GM10266 (cell line): ENCODE measurements at regions not wholly inside any gene's neighbourhood (a gene's known extent, or its start where the extent isn't known, plus 50 kb on each side); places are given as distances from the start of the nearest gene placed in this dataset.

Experiments used
- DNase-seq: peaks from one replicate; pipeline ENCODE4 v3.0.0; 2012; ENCODE audit errors: extremely low spot score
- CTCF ChIP-seq: IDR thresholded peaks from 2 replicates; pipeline ENCODE4 v1.5.1; 2012; ENCODE audit warnings: mild to moderate bottlenecking, low read depth; ENCODE audit not compliant: control insufficient read depth, insufficient read depth; ENCODE audit errors: missing control alignments

DNA sequence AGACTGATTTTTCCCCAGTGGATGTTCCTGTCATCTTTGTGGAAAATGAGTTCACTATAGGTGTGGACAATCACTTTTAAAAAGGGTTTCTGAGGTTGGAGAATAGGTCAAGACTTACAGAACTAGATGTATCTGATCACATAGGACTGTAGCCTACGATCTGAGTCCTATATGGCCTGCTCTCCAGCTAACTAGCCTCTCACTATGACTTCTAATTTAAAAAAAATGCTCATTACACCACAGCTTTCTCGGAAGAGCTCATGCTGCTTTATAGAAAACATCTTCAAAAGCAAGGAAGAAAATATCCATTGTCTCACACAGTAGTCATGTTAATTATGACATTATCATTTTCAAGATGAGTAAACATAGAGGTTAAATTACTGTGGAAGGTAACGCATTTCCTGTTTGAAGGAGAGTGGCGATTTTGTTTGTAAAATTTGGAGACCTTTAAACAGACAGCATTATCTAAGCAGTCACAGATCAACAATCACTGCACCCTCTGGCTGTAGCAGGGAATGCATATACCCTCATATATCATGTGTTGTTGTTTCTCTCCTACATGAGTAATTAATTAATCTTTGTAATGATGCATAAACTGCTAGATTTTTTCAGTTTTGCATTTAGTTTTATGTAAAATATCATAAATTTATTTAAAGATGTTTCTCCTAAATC lies 573.7 kb downstream of the GABRG2 start:
- no peak for TF ChIP-seq CTCF
- DNase-seq: no peak

GRCh38 chr5:162654661-162655405 lies 587.3 kb downstream of the GABRG2 start:
- no peak for DNase-seq
- no peak for TF ChIP-seq CTCF

GRCh38 chr5:162657076-162657475 lies 589.5 kb downstream of the GABRG2 start:
- no peak for DNase-seq
- no peak for TF ChIP-seq CTCF

DNA sequence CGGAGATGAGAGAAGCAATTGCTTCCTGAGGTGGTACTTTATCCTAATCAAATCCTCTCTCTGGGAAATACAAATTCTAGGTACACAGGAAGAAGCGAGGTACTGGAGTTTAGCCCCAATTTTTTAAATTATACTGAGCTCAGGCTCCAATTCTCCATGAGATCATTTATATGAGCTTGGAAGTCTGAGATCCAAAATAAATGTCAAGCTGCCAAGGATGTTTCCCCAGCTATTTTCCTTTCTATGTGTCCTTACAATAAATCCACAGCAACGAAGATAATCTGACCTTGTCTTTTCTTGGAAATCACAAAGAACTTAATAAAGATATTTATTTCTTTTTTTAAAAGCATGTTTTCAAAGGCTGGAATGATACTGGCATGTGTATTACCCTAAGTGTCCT lies 597.3 kb downstream of the GABRG2 start:
- no peak for DNase-seq
- TF ChIP-seq CTCF: no peak

GRCh38 chr5:162668926-162669325 lies 601.4 kb downstream of the GABRG2 start:
- no peak for TF ChIP-seq CTCF

GRCh38 chr5:162672061-162672460 lies 604.5 kb downstream of the GABRG2 start:
- no peak for DNase-seq
- no peak for TF ChIP-seq CTCF

More at GRCh38 chr5:162668926-162669325, 601.4 kb downstream of the GABRG2 start:
- DNase-seq: no peak

- no peak for TF ChIP-seq CTCF
- no peak for DNase-seq
Observed at GRCh38 chr5:162683284-162683683, 615.7 kb downstream of the GABRG2 start.
